ENCODE measurements at regions not wholly inside any gene's neighbourhood (a gene's known extent, or its start where the extent isn't known, plus 50 kb on each side); places are given as distances from the start of the nearest gene placed in this dataset.

GRCh38 chr4:27807207-27807606, 946.6 kb downstream of the STIM2 start:
- H3K36me3 ChIP-seq (ENCODE audit: insufficient read depth) = no peaks in the 10 kb centered on the region
- H3K27ac Mint-ChIP-seq = no peak overlapping the region
- H3K79me2 ChIP-seq (replicated peaks; ENCODE audit: insufficient read depth) = no peaks in the 10 kb centered on the region
- H3K27ac ChIP-seq (ENCODE audit: low read depth) = no peak overlapping the region
- H3K4me1 Mint-ChIP-seq = peaks cover 5% of the 10 kb centered on the region
- no peaks in the 10 kb centered on the region for H3K27me3 Mint-ChIP-seq (ENCODE audit: insufficient read depth, low read depth, poor library complexity)
- H3K9me3 Mint-ChIP-seq = no peaks in the 10 kb centered on the region
- H3F3A ChIP-seq (replicated peaks; ENCODE audit: low read depth) = no peaks in the 10 kb centered on the region
- no peaks in the 10 kb centered on the region for H3K27me3 ChIP-seq (ENCODE audit: insufficient read depth)
- no peaks in the 10 kb centered on the region for H4K20me1 ChIP-seq (replicated peaks; ENCODE audit: insufficient read depth)
- no peaks in the 10 kb centered on the region for H3K36me3 Mint-ChIP-seq (ENCODE audit: low read depth)
- H3K4me1 ChIP-seq (ENCODE audit: insufficient read depth) = no peaks in the 10 kb centered on the region
- no peak for TF ChIP-seq CTCF (conservative IDR thresholded peaks at IDR 0.05; ENCODE audit: low read depth in 2 of 2)
- TF ChIP-seq ZNF331 (CRISPR knock-in tag; IDR thresholded peaks at IDR 0.05; ENCODE audit: low read depth) = no peak
- TF ChIP-seq EZH2phosphoT487 (IDR thresholded peaks at IDR 0.05; ENCODE audit: unreplicated experiment) = no peak
- no peak for TF ChIP-seq EZH2 (IDR thresholded peaks at IDR 0.05; ENCODE audit: low read depth, unreplicated experiment)
- H2AFZ ChIP-seq = no peak overlapping the region
- no peak overlapping the region for H3K4me3 Mint-ChIP-seq
- ATAC-seq (no peak), DNase-seq (ENCODE audit: low spot score) (no peak)
- no peak overlapping the region for H3K4me3 ChIP-seq
- H3K4me2 ChIP-seq = no peak overlapping the region
- H3K9me2 ChIP-seq (ENCODE audit: insufficient read depth) = no peaks in the 10 kb centered on the region

- Mint-ChIP-seq H3K4me1 (no peaks in the 10 kb centered on the region), H3K4me3 (no peak overlapping the region), H3K36me3 (ENCODE audit: low read depth) (peaks cover 6% of the 10 kb centered on the region; the same call in 2 of the 3 replicates), H3K27ac (no peak overlapping the region), H3K9me3 (peaks cover 12% of the 10 kb centered on the region), H3K27me3 (ENCODE audit: insufficient read depth, low read depth, poor library complexity) (no peaks in the 10 kb centered on the region)
- ATAC-seq (no peak), DNase-seq (ENCODE audit: low spot score) (no peak)
- Histone ChIP-seq H2AFZ (no peak overlapping the region), H3K27me3 (ENCODE audit: insufficient read depth) (no peaks in the 10 kb centered on the region), H3K27ac (ENCODE audit: low read depth) (no peak overlapping the region), H3K4me1 (ENCODE audit: insufficient read depth) (no peaks in the 10 kb centered on the region), H3F3A (replicated peaks; ENCODE audit: low read depth) (no peaks in the 10 kb centered on the region), H3K9me2 (ENCODE audit: insufficient read depth) (no peaks in the 10 kb centered on the region), H3K4me3 (no peak overlapping the region), H4K20me1 (replicated peaks; ENCODE audit: insufficient read depth) (no peaks in the 10 kb centered on the region), H3K4me2 (no peak overlapping the region), H3K79me2 (replicated peaks; ENCODE audit: insufficient read depth) (no peaks in the 10 kb centered on the region), H3K36me3 (ENCODE audit: insufficient read depth) (no peaks in the 10 kb centered on the region)
- no peak for TF ChIP-seq EZH2phosphoT487 (IDR thresholded peaks at IDR 0.05; ENCODE audit: unreplicated experiment)
- TF ChIP-seq ETS1 (IDR thresholded peaks at IDR 0.05) = no peak
- TF ChIP-seq CREB1 (CRISPR knock-in tag; IDR thresholded peaks at IDR 0.05; ENCODE audit: low read depth) = no peak
- TF ChIP-seq ZNF114 (CRISPR knock-in tag; IDR thresholded peaks at IDR 0.05) = no peak
- no peak for TF ChIP-seq EZH2 (IDR thresholded peaks at IDR 0.05; ENCODE audit: low read depth, unreplicated experiment)
- no peak for TF ChIP-seq NANOG (IDR thresholded peaks at IDR 0.05; ENCODE audit: borderline replicate concordance)
- no peak for TF ChIP-seq ZNF331 (CRISPR knock-in tag; IDR thresholded peaks at IDR 0.05; ENCODE audit: low read depth)
- no peak for TF ChIP-seq STAT1 (IDR thresholded peaks at IDR 0.05; ENCODE audit: unreplicated experiment)
- TF ChIP-seq ZNF462 (CRISPR knock-in tag; IDR thresholded peaks at IDR 0.05) = no peak
- TF ChIP-seq JUNB (IDR thresholded peaks at IDR 0.05; ENCODE audit: unreplicated experiment) = no peak
- no peak for TF ChIP-seq CTCF (conservative IDR thresholded peaks at IDR 0.05; ENCODE audit: low read depth in 2 of 2)
Observed at GRCh38 chr4:27811948-27812347, 951.3 kb downstream of the STIM2 start.
